ENCODE measurements at regions not wholly inside any gene's neighbourhood (a gene's known extent, or its start where the extent isn't known, plus 50 kb on each side); places are given as distances from the start of the nearest gene placed in this dataset.

DNA sequence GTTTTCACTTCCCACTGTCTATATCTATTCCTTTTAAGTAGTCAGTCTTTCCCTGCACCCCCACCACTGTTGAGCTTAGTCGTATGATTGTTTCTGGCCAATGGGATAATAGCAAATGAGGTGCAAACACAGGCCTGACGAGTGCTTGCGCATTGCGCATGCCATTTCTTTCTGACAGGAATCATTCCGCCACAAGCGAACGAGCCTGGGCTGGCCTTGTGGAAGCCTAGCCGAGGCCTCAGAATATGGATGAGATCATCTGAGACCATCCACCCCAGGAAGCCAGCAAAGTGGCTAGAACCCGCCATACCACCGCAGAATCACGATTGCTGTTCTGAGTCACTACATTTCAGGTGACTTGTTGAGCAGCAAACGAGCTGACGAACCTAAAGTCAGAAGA lies 52.2 kb upstream of the PRL start:
- Histone ChIP-seq H3K4me3 (no peak overlapping the region), H3K27me3 (no peaks in the 10 kb centered on the region), H3K36me3 (replicated peaks in 1 of 2; ENCODE audit: insufficient read depth in 1 of 2, low read depth in 2 of 2) (no peaks in the 10 kb centered on the region), H3K9me3 (no peaks in the 10 kb centered on the region), H3K4me1 (no peaks in the 10 kb centered on the region), H3K27ac (no peak overlapping the region)
- no peak for ATAC-seq
- TF ChIP-seq, protein P1, sequence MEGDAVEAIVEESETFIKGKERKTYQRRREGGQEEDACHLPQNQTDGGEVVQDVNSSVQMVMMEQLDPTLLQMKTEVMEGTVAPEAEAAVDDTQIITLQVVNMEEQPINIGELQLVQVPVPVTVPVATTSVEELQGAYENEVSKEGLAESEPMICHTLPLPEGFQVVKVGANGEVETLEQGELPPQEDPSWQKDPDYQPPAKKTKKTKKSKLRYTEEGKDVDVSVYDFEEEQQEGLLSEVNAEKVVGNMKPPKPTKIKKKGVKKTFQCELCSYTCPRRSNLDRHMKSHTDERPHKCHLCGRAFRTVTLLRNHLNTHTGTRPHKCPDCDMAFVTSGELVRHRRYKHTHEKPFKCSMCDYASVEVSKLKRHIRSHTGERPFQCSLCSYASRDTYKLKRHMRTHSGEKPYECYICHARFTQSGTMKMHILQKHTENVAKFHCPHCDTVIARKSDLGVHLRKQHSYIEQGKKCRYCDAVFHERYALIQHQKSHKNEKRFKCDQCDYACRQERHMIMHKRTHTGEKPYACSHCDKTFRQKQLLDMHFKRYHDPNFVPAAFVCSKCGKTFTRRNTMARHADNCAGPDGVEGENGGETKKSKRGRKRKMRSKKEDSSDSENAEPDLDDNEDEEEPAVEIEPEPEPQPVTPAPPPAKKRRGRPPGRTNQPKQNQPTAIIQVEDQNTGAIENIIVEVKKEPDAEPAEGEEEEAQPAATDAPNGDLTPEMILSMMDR (IDR thresholded peaks at IDR 0.05): no peak
- TF ChIP-seq POLR2A (IDR thresholded peaks at IDR 0.05): no peak
- WGBS, 2 donors: 91 to 95% methylated on average over 13 of the region's 13 CpGs
- intact Hi-C loops (cut with DNase I): no loop called here
- no peak for DNase-seq

DNA sequence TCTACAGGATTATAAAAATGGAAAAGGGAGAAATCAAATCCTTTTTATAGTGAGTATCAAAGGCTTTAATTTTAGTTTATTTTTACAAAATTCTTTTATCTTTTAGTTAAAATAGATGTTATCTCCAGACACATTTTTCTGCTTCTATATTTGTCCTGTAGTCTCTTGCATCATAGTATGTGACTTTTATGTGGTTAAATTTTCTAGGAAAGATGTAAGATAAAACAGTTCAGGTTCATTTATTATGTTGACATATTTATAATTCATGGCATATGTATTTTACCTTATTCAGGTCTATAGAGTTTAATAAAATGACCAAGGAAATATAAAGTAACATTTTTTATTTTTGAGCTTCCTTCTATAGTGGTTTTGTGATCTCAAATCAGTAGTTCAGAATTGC lies 52.7 kb upstream of the PRL start:
- Histone ChIP-seq H3K27me3 (no peaks in the 10 kb centered on the region), H3K27ac (no peak overlapping the region), H3K4me3 (no peak overlapping the region), H3K4me1 (no peaks in the 10 kb centered on the region), H3K36me3 (replicated peaks in 1 of 2; ENCODE audit: insufficient read depth in 1 of 2, low read depth in 2 of 2) (no peaks in the 10 kb centered on the region), H3K9me3 (no peaks in the 10 kb centered on the region)
- TF ChIP-seq POLR2A (IDR thresholded peaks at IDR 0.05): no peak
- TF ChIP-seq, protein P1 (IDR thresholded peaks at IDR 0.05): no peak
- intact Hi-C loops (cut with DNase I): no loop called here
- no peak for ATAC-seq
- DNase-seq: no peak

DNA sequence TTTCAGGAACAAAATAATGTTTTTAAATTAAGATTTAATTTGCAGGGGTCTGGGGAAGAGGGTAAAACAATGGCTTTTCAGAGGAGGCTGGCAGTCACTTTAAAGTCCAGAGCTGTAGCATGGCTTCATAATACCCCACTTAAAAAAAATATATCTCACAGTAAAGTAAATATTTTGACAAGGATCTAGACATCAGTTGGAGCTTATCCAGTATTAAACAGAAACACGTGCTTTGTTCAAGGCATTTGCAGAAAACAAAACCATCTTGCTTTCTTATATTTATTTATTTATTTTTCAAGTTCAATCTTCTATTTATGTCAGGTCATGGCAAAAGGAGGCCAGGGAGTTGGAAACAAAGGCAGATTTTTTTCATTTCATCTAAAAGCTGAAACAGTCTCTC lies 53.3 kb upstream of the PRL start:
- 2 to 3% methylated on average over 1 of the region's 1 CpG for WGBS, 2 donors
- H3K27ac ChIP-seq: no peak overlapping the region
- no peak overlapping the region for H3K4me3 ChIP-seq
- ATAC-seq: no peak
- no peaks in the 10 kb centered on the region for H3K27me3 ChIP-seq
- no peaks in the 10 kb centered on the region for H3K9me3 ChIP-seq
- H3K36me3 ChIP-seq (replicated peaks in 1 of 2; ENCODE audit: insufficient read depth in 1 of 2, low read depth in 2 of 2): no peaks in the 10 kb centered on the region
- DNase-seq: no peak
- TF ChIP-seq, protein P1 (IDR thresholded peaks at IDR 0.05): no peak
- no peak for TF ChIP-seq POLR2A (IDR thresholded peaks at IDR 0.05)
- intact Hi-C loops (cut with DNase I): no loop called here
- H3K4me1 ChIP-seq: no peaks in the 10 kb centered on the region

DNA sequence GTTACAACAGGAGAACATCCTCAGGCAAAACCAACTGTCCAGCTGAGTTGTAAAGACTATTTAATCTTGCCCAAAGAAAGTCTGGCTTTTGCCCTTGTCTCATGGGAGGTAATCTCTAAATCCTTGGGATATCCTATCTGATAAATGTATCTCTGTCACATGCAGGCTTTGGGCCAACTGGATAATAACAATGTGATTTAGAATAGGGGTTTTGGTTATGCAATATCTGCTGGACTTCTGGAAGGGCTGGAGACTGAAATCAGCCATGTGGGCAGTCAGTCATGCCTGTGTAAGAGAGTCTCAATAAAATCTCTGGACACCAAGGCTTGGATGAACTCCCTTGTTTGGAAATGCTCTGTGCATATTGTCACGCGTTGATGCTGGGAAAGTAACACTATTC lies 56.3 kb upstream of the PRL start:
- intact Hi-C loops (cut with DNase I): no loop called here
- ATAC-seq (no peak), DNase-seq (no peak)
- no peak for TF ChIP-seq POLR2A (IDR thresholded peaks at IDR 0.05)
- TF ChIP-seq, protein P1 (IDR thresholded peaks at IDR 0.05): no peak
- Histone ChIP-seq H3K36me3 (replicated peaks in 1 of 2; ENCODE audit: insufficient read depth in 1 of 2, low read depth in 2 of 2) (no peaks in the 10 kb centered on the region), H3K27ac (no peak overlapping the region), H3K27me3 (no peaks in the 10 kb centered on the region), H3K4me3 (no peak overlapping the region), H3K9me3 (no peaks in the 10 kb centered on the region), H3K4me1 (no peaks in the 10 kb centered on the region)
- 85 to 91% methylated on average over 2 of the region's 2 CpGs for WGBS, 2 donors

DNA sequence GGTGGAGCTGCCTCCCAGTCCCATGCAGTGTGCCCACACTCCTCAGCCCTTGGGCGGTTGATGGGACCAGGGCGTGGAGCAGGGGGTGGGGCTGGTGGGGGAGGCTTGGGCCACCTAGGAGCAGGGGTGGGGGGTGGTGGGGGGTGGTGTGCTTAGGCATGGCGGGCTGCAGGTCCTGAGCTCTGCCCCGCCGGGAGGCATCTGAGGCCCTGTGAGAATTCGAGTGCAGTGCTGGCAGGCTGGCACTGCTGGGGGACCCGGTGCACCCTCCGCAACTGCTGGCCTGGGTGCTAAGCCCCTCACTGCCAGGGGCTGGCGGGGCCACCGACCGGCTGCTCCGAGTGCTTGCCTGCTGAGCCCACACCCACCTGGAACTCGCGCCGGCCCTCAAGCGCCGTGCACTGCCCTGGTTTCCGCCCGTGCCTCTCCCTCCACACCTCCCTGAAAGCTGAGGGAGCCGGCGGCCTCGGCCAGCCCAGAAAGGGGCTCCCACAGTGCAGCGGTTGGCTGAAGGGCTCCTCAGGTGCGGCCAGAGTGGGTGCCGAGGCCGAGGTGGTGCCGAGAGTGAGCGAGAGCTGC lies 59.6 kb upstream of the PRL start:
- Histone ChIP-seq H3K4me1 (no peaks in the 10 kb centered on the region), H3K36me3 (replicated peaks in 1 of 2; ENCODE audit: insufficient read depth in 1 of 2, low read depth in 2 of 2) (no peaks in the 10 kb centered on the region), H3K4me3 (no peak overlapping the region), H3K27me3 (no peaks in the 10 kb centered on the region), H3K9me3 (no peaks in the 10 kb centered on the region), H3K27ac (no peak overlapping the region)
- DNase-seq (no peak), ATAC-seq (no peak)
- 95 to 96% methylated on average over 4 to 27 of the region's 28 CpGs for WGBS, 2 donors
- intact Hi-C loops (cut with DNase I): no loop called here
- TF ChIP-seq, protein P1 (IDR thresholded peaks at IDR 0.05): no peak
- TF ChIP-seq POLR2A (IDR thresholded peaks at IDR 0.05): no peak
